Epithelial cell of esophagus (primary cell): ENCODE measurements at regions not wholly inside any gene's neighbourhood (a gene's known extent, or its start where the extent isn't known, plus 50 kb on each side); places are given as distances from the start of the nearest gene placed in this dataset.

ENCODE experiments used
- DNase-seq: peaks from one replicate; pipeline ENCODE4 v3.0.0; 2010; ENCODE audit warnings: low read depth
- H3K4me3 ChIP-seq: 2 replicates; pipeline ENCODE4 v1.5.1; 2011; ENCODE audit warnings: mild to moderate bottlenecking, low read length, control low read depth
- CTCF ChIP-seq: IDR thresholded peaks from 2 replicates; pipeline ENCODE4 v1.5.1; 2011; ENCODE audit warnings: low read depth, mild to moderate bottlenecking, low read length, control low read depth, inconsistent platforms; ENCODE audit not compliant: insufficient read depth; ENCODE audit errors: missing control alignments

- TF ChIP-seq CTCF = no peak
- no peak for DNase-seq
- H3K4me3 ChIP-seq = no peak overlapping the region
Observed at GRCh38 chr21:35178098-35178497, 129.0 kb upstream of the RUNX1 start.

- DNase-seq = no peak
Observed at GRCh38 chr21:35172231-35172630, 123.1 kb upstream of the RUNX1 start.

GRCh38 chr21:35171385-35171784 is 122.3 kb upstream of the RUNX1 start:
- TF ChIP-seq CTCF = no peak
- H3K4me3 ChIP-seq = no peak overlapping the region
- peak; percentile 56 for DNase-seq

More at GRCh38 chr21:35172231-35172630, 123.1 kb upstream of the RUNX1 start:
- no peak overlapping the region for H3K4me3 ChIP-seq
- TF ChIP-seq CTCF = no peak

- TF ChIP-seq CTCF = no peak
- H3K4me3 ChIP-seq = no peak overlapping the region
- DNase-seq = no peak
Observed at GRCh38 chr21:35170818-35171217, 121.7 kb upstream of the RUNX1 start.

- no peak for DNase-seq
- H3K4me3 ChIP-seq = no peak overlapping the region
- TF ChIP-seq CTCF = no peak
Observed at GRCh38 chr21:35170244-35170643, 121.1 kb upstream of the RUNX1 start.

GRCh38 chr21:35169574-35169973 is 120.5 kb upstream of the RUNX1 start:
- H3K4me3 ChIP-seq = no peak overlapping the region
- TF ChIP-seq CTCF = no peak
- DNase-seq = no peak

GRCh38 chr21:35168735-35169134 is 119.6 kb upstream of the RUNX1 start:
- DNase-seq = peak; percentile 59

More at GRCh38 chr21:35168735-35169134, 119.6 kb upstream of the RUNX1 start:
- no peak overlapping the region for H3K4me3 ChIP-seq
- no peak for TF ChIP-seq CTCF
